Heart left ventricle (tissue), 13 donors: ENCODE measurements at regions not wholly inside any gene's neighbourhood (a gene's known extent, or its start where the extent isn't known, plus 50 kb on each side); places are given as distances from the start of the nearest gene placed in this dataset.

ENCODE experiments used
- POLR2A ChIP-seq, 2 donors: fragments of 450-650 bp; IDR thresholded peaks; one replicate each; pipeline ENCODE4 v1.6.1; 2017; ENCODE audit warnings: antibody characterized with exemption in 2 of 2, mild to moderate bottlenecking in 2 of 2, moderate library complexity in 2 of 2
- TF ChIP-seq, protein P1 (sequence below), 12 donors: fragments of 200-600 bp; sonication (generic) in 4 of 12; IDR thresholded peaks; one replicate each; pipeline versions ENCODE4 v1.5.0 to v1.8.0; 2018 to 2022; ENCODE audit warnings: antibody characterized with exemption in 12 of 12, mild to moderate bottlenecking in 5 of 12
- donor health status: ischemic (EF 13 %, LVEDD 7.1; RV severe dilation, severe dysfunction).
- donor health status: DM: no; HTN: yes; CAD: no.
- donor health status: DM: no; HTN: no; CAD: no.
- donor health status: ischemic (EF 25% LVEDD 6.9; RV normal size, moderate dysfunction).
- donor health status: ischemic (EF 25% LVEDD 5.7; RV mildly dilated, moderate dysfunction).
- donor health status: ischemic (EF 35%, LVEDD 5.7; RV mildly dilated, moderate dysfunction).
- donor health status: nonischemic (EF 11% LVEDD 7.7; RV severe dilation, severe dysfunction).
- donor health status: DM: yes; HTN: yes; CAD: no.
- donor health status: PGD.
- donor health status: ischemic (EF 29% LVEDD 5.4; RV normal size, mild dysfunction).
- donor health status: nonischemic (EF 23%, LVEDD 6.1; RV moderate dilation, normal function).

DNA sequence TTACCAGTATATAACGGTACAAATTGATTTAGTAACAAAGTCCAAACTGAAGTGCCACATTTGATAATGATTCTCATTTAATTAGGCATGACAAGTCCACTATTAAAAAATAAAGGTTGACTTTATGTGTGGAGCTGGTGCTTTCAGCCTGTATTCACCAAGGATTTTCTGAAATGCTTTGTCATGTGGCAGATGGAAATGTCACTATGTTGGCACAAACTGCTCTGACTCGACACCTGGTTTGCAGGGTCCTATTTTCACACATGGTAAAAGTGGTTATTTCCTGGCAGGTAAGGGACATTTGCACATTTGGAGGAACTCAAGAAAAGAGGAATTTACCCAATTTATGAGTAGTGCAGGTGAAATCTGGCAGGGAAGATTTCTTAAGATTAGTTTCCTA, 572.6 kb upstream of the MDGA2 start:
- TF ChIP-seq, protein P1, sequence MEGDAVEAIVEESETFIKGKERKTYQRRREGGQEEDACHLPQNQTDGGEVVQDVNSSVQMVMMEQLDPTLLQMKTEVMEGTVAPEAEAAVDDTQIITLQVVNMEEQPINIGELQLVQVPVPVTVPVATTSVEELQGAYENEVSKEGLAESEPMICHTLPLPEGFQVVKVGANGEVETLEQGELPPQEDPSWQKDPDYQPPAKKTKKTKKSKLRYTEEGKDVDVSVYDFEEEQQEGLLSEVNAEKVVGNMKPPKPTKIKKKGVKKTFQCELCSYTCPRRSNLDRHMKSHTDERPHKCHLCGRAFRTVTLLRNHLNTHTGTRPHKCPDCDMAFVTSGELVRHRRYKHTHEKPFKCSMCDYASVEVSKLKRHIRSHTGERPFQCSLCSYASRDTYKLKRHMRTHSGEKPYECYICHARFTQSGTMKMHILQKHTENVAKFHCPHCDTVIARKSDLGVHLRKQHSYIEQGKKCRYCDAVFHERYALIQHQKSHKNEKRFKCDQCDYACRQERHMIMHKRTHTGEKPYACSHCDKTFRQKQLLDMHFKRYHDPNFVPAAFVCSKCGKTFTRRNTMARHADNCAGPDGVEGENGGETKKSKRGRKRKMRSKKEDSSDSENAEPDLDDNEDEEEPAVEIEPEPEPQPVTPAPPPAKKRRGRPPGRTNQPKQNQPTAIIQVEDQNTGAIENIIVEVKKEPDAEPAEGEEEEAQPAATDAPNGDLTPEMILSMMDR (IDR thresholded peaks at IDR 0.05) = no peak
- no peak for TF ChIP-seq POLR2A (IDR thresholded peaks at IDR 0.05)
